Neuronal stem cell (in vitro differentiated cells): ENCODE measurements at regions not wholly inside any gene's neighbourhood (a gene's known extent, or its start where the extent isn't known, plus 50 kb on each side); places are given as distances from the start of the nearest gene placed in this dataset.
A peak's percentile ranks its signal among the peaks of the same experiment; 100 is the strongest.

Source experiments
- DNase-seq: peaks from one replicate; pipeline ENCODE4 v3.0.0-alpha.2; 2013; ENCODE audit warnings: low spot score
- H2AFZ ChIP-seq: one replicate; pipeline ENCODE4 v1.6.1; 2013; ENCODE audit warnings: mild to moderate bottlenecking, low read length, inconsistent platforms
- H2AK5ac ChIP-seq: 2 replicates; pipeline ENCODE4 v1.6.1; 2013; ENCODE audit warnings: low read depth, mild to moderate bottlenecking, inconsistent platforms, low read length, moderate library complexity, mixed read lengths
- H2BK120ac ChIP-seq: 2 replicates; pipeline ENCODE4 v1.6.1; 2013; ENCODE audit warnings: low read depth, mild to moderate bottlenecking, inconsistent platforms, low read length, moderate library complexity, mixed read lengths
- H2BK12ac ChIP-seq: one replicate; pipeline ENCODE4 v1.6.1; 2013; ENCODE audit warnings: low read length, inconsistent platforms
- H2BK15ac ChIP-seq: 2 replicates; pipeline ENCODE4 v1.6.1; 2013; ENCODE audit warnings: mild to moderate bottlenecking, low read length, inconsistent platforms, mixed read lengths
- H2BK5ac ChIP-seq: one replicate; pipeline ENCODE4 v1.6.1; 2013; ENCODE audit warnings: inconsistent platforms, mild to moderate bottlenecking, low read length, moderate library complexity
- H3K14ac ChIP-seq: one replicate; pipeline ENCODE4 v1.6.1; 2013; ENCODE audit warnings: low read length, inconsistent platforms
- H3K18ac ChIP-seq: 2 replicates; pipeline ENCODE4 v1.6.1; 2013; ENCODE audit warnings: low read length, inconsistent platforms
- H3K23ac ChIP-seq: 2 replicates; pipeline ENCODE4 v1.6.1; 2013; ENCODE audit warnings: low read depth, mild to moderate bottlenecking, mixed read lengths, low read length, inconsistent platforms; ENCODE audit not compliant: poor library complexity
- H3K27ac ChIP-seq: replicated peaks from 3 replicates; pipeline ENCODE4 v1.5.1; 2013; ENCODE audit warnings: low read length, inconsistent platforms
- H3K27me3 ChIP-seq, 3 experiments: 2 replicates each; pipeline ENCODE4 v1.6.1; 2013; ENCODE audit warnings: low read length in 3 of 3, mild to moderate bottlenecking in 2 of 3, inconsistent platforms in 1 of 3, low read depth in 1 of 3, mixed read lengths in 1 of 3, moderate library complexity in 1 of 3; ENCODE audit not compliant: control insufficient read depth in 3 of 3, insufficient read depth in 3 of 3
- H3K36me3 ChIP-seq, 2 donors: replicated peaks in 1 of 2; 2 replicates each; pipeline ENCODE4 v1.6.1; 2013; ENCODE audit warnings: low read length in 2 of 2; ENCODE audit not compliant: control insufficient read depth in 2 of 2, insufficient read depth in 2 of 2
- H3K4ac ChIP-seq: 2 replicates; pipeline ENCODE4 v1.6.1; 2013; ENCODE audit warnings: inconsistent platforms, mild to moderate bottlenecking, low read length, moderate library complexity
- H3K4me1 ChIP-seq, 2 donors: 1 replicate in 1 of 2; 2 replicates in 1 of 2; pipeline ENCODE4 v1.6.1; 2013; ENCODE audit warnings: low read length in 2 of 2, low read depth in 1 of 2; ENCODE audit not compliant: control insufficient read depth in 2 of 2, insufficient read depth in 1 of 2
- H3K4me2 ChIP-seq: one replicate; pipeline ENCODE4 v1.6.1; 2013; ENCODE audit warnings: mild to moderate bottlenecking, low read length, inconsistent platforms; ENCODE audit not compliant: insufficient read depth, poor library complexity, severe bottlenecking
- H3K4me3 ChIP-seq, 2 donors: 2 replicates each; pipeline ENCODE4 v1.5.1; 2013; ENCODE audit warnings: low read length in 2 of 2, mild to moderate bottlenecking in 2 of 2, inconsistent platforms in 1 of 2, moderate library complexity in 1 of 2
- H3K79me1 ChIP-seq: one replicate; pipeline ENCODE4 v1.6.1; 2013; ENCODE audit warnings: low read depth, mild to moderate bottlenecking, inconsistent platforms, low read length, moderate library complexity
- H3K9ac ChIP-seq: one replicate; pipeline ENCODE4 v1.6.1; 2013; ENCODE audit warnings: mild to moderate bottlenecking, low read depth, low read length, inconsistent platforms; ENCODE audit not compliant: poor library complexity
- H3K9me3 ChIP-seq, 2 donors: replicated peaks in 1 of 2; 2 replicates each; pipeline versions ENCODE3 to v1.6.1; 2013; ENCODE audit warnings: low read length in 2 of 2, mild to moderate bottlenecking in 2 of 2, inconsistent platforms in 1 of 2, low read depth in 1 of 2, mixed read lengths in 1 of 2, moderate library complexity in 1 of 2; ENCODE audit not compliant: control insufficient read depth in 2 of 2, insufficient read depth in 1 of 2
- H4K8ac ChIP-seq: one replicate; pipeline ENCODE4 v1.6.1; 2013; ENCODE audit warnings: low read depth, mild to moderate bottlenecking, inconsistent platforms, low read length, moderate library complexity
- H4K91ac ChIP-seq: one replicate; pipeline ENCODE4 v1.6.1; 2013; ENCODE audit warnings: low read length, low read depth, mild to moderate bottlenecking, inconsistent platforms; ENCODE audit not compliant: poor library complexity
- whole genome bisulfite sequencing, 2 donors: extraction: QIAGEN DNeasy Blood & Tissue Kit; methylation state at CpG; one replicate each; pipeline ENCODE4 v1.1.7; 2013; ENCODE audit warnings: missing lambda C conversion rate in 2 of 2, mixed read lengths in 1 of 2; ENCODE audit not compliant: insufficient read length in 2 of 2, insufficient replicate concordance in 1 of 2; ENCODE audit errors: extremely low coverage in 2 of 2; 5-methylcytosine and 5-hydroxymethylcytosine counted together

GRCh38 chr6:163809364-163809763 is 394.8 kb downstream of the QKI start:
- H3K4me1 ChIP-seq: peaks cover 2 to 11% of the 10 kb centered on the region in 2 donors
- WGBS, 2 donors: no CpG with 5 or more reads among the region's 8 CpGs

DNA sequence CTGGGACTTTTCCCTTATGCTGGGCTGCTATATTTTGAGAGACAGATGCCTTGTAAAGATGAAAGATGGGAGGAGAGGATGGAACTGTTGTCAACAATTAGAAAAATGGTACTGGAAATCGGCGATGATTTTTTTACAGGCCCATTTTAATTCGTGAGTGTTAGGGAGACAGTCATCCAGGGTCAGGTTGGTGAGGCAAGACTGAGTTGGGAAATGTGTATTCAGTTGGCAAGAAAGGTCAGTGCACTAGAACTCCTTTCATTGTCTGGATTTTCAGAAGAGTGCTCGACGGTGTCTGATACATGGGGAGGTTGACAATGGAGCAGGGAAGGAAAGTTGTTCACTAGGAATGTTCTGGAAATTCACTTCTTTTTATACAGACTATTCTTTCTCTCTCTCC is 394.4 kb downstream of the QKI start:
- Histone ChIP-seq H3K27me3 (no peaks in the 10 kb centered on the region), H3K9me3 (peaks cover 0 to 4% of the 10 kb centered on the region in 2 donors), H3K36me3 (no peaks in the 10 kb centered on the region), H4K91ac (no peak overlapping the region), H3K4me3 (no peak overlapping the region), H3K23ac (no peak overlapping the region), H3K4ac (no peak overlapping the region), H3K14ac (no peak overlapping the region), H3K18ac (no peak overlapping the region), H2BK120ac (no peak overlapping the region), H2BK15ac (no peak overlapping the region), H3K4me1 (peaks cover 2 to 11% of the 10 kb centered on the region in 2 donors), H3K9ac (no peak overlapping the region), H2BK5ac (no peak overlapping the region), H3K27ac (no peak overlapping the region), H4K8ac (no peak overlapping the region), H2AK5ac (no peak overlapping the region), H2AFZ (peak overlapping the region; percentile 60), H3K79me1 (no peaks in the 10 kb centered on the region), H3K4me2 (no peak overlapping the region), H2BK12ac (no peak overlapping the region)
- no peak for DNase-seq
- WGBS, 2 donors: no CpG with 5 or more reads among the region's 5 CpGs

More at GRCh38 chr6:163809364-163809763, 394.8 kb downstream of the QKI start:
- H3K36me3 ChIP-seq: no peaks in the 10 kb centered on the region
- H3K9ac ChIP-seq: no peak overlapping the region
- peak overlapping the region; percentile 60 for H2AFZ ChIP-seq
- peaks cover 0 to 4% of the 10 kb centered on the region in 2 donors for H3K9me3 ChIP-seq
- H2BK120ac ChIP-seq: no peak overlapping the region
- no peak overlapping the region for H2BK15ac ChIP-seq
- no peak overlapping the region for H2AK5ac ChIP-seq
- no peak overlapping the region for H3K4ac ChIP-seq
- no peak overlapping the region for H4K8ac ChIP-seq
- no peak for DNase-seq
- H3K18ac ChIP-seq: no peak overlapping the region
- no peak overlapping the region for H4K91ac ChIP-seq
- no peak overlapping the region for H3K4me2 ChIP-seq
- H3K79me1 ChIP-seq: no peaks in the 10 kb centered on the region
- H3K23ac ChIP-seq: no peak overlapping the region
- no peaks in the 10 kb centered on the region for H3K27me3 ChIP-seq
- no peak overlapping the region for H3K14ac ChIP-seq
- no peak overlapping the region for H2BK5ac ChIP-seq
- no peak overlapping the region for H3K27ac ChIP-seq
- no peak overlapping the region for H3K4me3 ChIP-seq
- no peak overlapping the region for H2BK12ac ChIP-seq

DNA sequence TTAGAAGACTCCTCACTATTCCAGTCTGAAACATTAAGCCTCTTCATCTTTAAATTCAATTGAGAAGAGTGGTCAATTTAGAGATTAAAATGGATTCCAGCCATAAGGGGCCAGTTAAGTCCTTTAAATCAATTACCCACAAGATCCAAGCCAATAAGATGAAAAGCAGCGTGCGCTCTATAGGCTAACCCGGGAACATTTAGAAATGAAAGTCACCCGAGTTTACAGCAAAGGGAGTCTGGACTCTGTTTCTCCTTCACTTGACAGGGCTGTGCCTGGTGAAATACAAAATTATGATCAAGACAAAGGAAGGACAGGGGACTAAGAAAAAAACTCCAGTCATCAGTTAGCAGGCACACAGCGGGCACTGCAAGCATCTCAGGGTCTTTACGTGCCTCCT is 393.7 kb downstream of the QKI start:
- no peak for DNase-seq
- no CpG with 5 or more reads among the region's 6 CpGs for WGBS, 2 donors
- Histone ChIP-seq H4K8ac (no peak overlapping the region), H3K18ac (no peak overlapping the region), H3K4me1 (peaks cover 2 to 11% of the 10 kb centered on the region in 2 donors), H2BK5ac (no peak overlapping the region), H2BK12ac (no peak overlapping the region), H3K4me2 (no peak overlapping the region), H3K27me3 (no peaks in the 10 kb centered on the region), H3K14ac (no peak overlapping the region), H2BK15ac (no peak overlapping the region), H3K79me1 (no peaks in the 10 kb centered on the region), H3K4me3 (no peak overlapping the region), H3K27ac (no peak overlapping the region), H4K91ac (no peak overlapping the region), H3K4ac (no peak overlapping the region), H3K23ac (no peak overlapping the region), H2AFZ (no peak overlapping the region), H3K9me3 (peaks cover 0 to 4% of the 10 kb centered on the region in 2 donors), H2BK120ac (no peak overlapping the region), H3K9ac (no peak overlapping the region), H2AK5ac (no peak overlapping the region), H3K36me3 (no peaks in the 10 kb centered on the region)

DNA sequence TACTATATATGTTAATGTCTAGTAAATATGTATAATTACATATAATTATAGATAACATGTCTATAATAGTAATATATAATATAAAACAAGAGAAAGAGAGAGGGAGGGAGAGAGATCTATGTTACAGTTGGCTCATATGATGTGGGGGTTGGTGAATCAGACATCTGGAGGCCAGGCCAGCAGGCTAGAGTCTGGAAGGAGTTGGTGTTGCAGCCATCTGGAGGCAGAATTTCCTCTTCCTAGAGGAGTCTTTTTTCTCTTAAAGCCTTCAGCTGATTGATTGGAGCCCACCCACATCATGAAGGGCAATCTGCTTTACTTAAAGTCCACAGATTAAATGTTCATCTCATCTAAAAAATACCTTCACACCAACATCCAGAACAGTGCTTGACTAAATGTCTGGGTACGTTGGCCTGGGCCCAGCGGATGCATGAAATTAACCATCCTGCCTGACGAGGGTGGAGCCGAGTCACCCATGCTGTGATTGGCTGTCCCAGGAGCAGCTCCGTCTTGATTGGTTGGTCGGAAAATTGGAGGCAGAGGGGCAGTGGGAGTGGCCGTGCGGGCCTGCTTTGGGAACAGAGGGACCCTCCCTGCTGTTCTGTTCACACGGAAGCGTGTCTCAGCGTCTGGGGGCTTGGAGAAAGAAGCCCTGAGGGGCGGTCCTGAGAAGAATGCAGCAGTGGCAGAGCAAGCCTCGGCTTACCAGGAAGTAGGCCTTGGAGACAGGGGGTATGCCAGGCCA is 392.4 kb downstream of the QKI start:
- peaks cover 2 to 11% of the 10 kb centered on the region in 2 donors for H3K4me1 ChIP-seq

More for the DNA sequence above, 392.4 kb downstream of the QKI start:
- Histone ChIP-seq H3K79me1 (no peaks in the 10 kb centered on the region), H3K23ac (no peak overlapping the region), H2AFZ (peak overlapping the region; percentile 39), H2BK15ac (no peak overlapping the region), H3K36me3 (no peaks in the 10 kb centered on the region), H2BK5ac (no peak overlapping the region), H4K8ac (no peak overlapping the region), H3K9ac (no peak overlapping the region), H4K91ac (no peak overlapping the region), H3K18ac (no peak overlapping the region), H3K4me2 (no peak overlapping the region), H3K14ac (no peak overlapping the region), H3K9me3 (peaks cover 0 to 4% of the 10 kb centered on the region in 2 donors), H2BK12ac (no peak overlapping the region), H2AK5ac (no peak overlapping the region), H3K27ac (no peak overlapping the region), H2BK120ac (no peak overlapping the region), H3K4ac (no peak overlapping the region), H3K27me3 (no peaks in the 10 kb centered on the region), H3K4me3 (no peak overlapping the region)
- no peak for DNase-seq
- WGBS, 2 donors: no CpG with 5 or more reads among the region's 13 CpGs
